Activated gamma-delta T cell (primary cell): ENCODE measurements at regions not wholly inside any gene's neighbourhood (a gene's known extent, or its start where the extent isn't known, plus 50 kb on each side); places are given as distances from the start of the nearest gene placed in this dataset.
A peak's percentile ranks its signal among the peaks of the same experiment; 100 is the strongest.
"Not testable (repeated sequence)": the region's sequence is repeated elsewhere in the genome, so short reads cannot be mapped to it uniquely, and the experiment has no call there.

Experiments used
- DNase-seq: peaks from one replicate; lab custom pipeline; 2025; lab: John Stamatoyannopoulos, UW

DNA sequence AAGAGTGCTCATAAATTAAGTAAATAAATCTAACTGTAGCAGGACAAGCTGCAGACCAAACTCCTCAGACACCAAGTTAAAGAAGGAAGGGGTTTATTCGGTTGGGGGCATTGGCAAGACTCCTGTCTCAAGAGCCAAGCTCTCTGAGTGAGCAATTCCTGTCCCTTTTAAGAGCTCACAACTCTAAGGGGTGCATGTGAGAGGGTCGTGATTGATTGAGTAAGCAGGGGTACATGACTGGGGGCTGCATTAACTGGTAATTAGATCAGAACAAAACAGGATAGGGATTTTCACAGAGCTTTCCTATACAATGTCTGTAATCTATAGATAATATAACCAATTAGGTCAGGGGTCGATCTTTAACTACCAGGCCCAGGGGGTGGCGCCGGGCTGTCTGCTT is 318.1 kb upstream of the TECRL start:
- DNase-seq = not testable (repeated sequence)

- no peak for DNase-seq
Measured at GRCh38 chr4:64724689-64725088, 315.4 kb upstream of the TECRL start.

- no peak for DNase-seq
Measured at GRCh38 chr4:64721106-64721505, 311.9 kb upstream of the TECRL start.

- DNase-seq = no peak
Measured at GRCh38 chr4:64718091-64718490, 308.8 kb upstream of the TECRL start.

DNA sequence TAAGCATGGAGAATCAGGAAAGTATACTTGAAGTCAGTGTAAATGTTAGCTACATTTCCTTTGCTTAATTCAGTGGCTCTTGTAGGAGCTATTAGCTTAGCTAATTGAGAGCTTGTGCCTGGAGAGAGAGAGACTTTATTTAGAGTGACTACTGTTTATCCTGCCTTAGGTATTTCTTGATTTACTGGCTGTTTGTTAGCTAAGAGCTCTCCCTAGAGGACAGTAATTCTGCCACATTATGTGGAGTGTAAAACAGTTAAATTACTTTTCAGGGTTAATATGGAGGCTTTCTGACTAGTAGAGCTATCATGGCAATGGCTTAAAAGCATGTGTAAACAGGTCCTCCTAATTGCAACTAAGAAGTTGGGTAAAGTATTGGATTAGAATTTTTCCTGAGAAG is 306.5 kb upstream of the TECRL start:
- no peak for DNase-seq

GRCh38 chr4:64713256-64713840 is 304.1 kb upstream of the TECRL start:
- DNase-seq = no peak

DNA sequence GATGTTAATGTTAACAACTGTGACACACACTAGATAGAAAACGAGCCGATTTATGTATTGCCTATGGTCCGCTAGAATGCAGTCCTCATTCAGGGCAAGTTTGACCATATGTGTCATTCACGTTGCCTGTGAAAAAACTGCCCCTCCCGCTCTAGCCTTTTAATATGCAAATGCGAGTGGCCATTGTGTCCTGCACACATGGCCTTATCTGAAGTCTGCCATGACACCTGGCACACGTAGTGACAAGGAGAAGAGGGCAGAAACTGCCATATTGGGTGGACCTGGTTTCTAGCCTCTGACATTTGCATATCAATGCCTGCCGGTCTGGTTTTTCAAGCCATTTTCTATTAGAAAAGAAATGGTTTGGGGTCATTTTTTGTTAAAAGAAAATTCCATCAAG is 303.3 kb upstream of the TECRL start:
- no peak for DNase-seq

DNA sequence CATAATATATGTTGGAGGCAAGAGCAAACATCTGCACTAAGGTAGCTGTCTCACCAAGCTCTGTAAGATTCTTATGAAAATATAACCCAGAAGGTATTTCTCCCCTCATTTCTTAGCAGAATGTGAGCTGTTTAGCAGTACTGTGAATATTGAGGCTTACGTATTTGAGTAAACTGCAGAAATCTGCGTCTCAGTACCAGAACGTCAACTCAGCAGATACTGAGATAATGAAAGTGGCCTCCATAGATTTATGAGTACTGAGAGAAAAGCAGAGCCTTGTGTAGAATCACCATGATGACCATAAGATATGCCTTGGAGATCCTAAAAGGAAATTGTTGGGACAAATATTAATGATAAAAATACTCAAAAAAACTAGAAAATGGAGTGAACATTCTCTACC is 296.7 kb upstream of the TECRL start:
- no peak for DNase-seq

- no peak for DNase-seq
Measured at GRCh38 chr4:64698171-64698570, 288.9 kb upstream of the TECRL start.

DNA sequence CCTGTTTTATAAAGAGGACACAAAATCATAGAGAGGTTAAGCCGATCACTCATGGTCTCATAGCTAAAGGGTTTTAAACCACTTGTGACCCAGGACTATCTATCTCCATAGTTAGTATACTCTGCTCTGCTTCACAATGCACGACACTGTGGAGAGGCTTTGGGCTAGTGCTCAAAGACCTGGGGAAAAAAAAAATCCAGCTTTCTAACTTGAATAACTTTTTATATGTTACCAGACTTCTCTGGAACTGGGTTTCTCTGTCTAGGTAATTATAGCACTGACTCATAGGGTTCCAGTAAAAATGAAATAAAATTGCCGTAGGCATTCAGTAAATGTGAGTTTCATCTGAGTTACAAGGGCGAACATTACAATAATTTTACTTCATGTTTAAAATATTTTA is 273.7 kb upstream of the TECRL start:
- no peak for DNase-seq

- no peak for DNase-seq
Measured at GRCh38 chr4:64682481-64682880, 273.2 kb upstream of the TECRL start.

DNA sequence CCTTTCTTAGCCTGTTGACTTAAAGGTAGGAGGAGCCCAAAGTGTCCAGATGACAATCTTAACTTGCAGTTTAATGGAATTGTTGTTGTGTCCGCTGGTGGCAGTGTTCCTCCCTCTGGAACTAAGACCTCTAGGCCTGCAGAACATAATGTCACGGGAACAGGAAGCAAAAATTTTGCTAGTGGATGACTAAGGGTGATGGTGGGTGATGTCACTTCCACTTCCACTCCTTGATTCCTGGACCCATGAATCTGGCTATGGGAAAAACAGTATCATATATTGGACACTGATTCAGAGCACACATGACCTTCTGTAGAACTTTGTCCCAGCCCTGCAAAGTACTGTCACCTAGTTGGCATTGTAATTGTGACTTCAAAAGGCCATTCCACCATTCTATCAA is 263.9 kb upstream of the TECRL start:
- DNase-seq = not testable (repeated sequence)

GRCh38 chr4:64670647-64671046 is 261.4 kb upstream of the TECRL start:
- DNase-seq = no peak

DNA sequence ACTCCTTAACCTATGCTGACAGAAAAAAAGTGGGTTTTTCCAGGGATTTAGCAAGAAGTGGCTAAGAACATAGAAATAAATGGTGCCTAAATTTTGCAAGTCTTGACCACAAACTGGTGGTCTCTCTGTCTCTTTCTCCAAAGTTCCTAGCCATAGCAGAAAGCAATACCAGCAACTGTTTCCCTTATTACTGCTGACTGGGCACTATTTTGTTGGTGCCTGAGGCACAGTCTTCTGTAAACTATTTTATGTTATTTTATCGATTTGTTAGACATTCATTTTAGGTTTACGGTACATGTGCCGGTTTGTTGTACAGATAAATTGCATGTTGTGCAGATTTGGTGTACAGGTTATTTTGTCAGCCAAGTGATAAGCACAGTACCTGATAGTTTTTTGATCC is 234.6 kb upstream of the TECRL start:
- DNase-seq = no peak

- DNase-seq = no peak
Measured at GRCh38 chr4:64642936-64643335, 233.7 kb upstream of the TECRL start.

DNA sequence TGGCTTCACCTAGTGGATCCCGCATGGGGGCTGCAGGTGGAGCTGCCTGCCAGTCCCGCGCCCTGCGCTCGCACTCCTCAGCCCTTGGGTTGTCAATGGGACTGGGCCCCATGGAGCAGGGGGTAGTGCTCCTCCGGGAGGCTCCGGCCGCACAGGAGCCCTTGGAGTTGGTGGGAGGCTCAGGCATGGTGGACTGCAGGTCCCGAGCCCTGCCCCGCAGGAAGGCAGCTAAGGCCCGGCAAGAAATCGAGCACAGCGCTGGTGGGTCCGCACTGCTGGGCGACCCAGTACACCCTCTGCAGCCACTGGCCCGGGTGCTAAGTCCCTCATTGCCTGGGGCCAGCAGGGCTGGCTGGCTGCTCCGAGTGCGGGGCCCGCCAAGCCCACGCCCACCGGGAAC is 231.2 kb upstream of the TECRL start:
- peak; percentile 9 for DNase-seq

DNA sequence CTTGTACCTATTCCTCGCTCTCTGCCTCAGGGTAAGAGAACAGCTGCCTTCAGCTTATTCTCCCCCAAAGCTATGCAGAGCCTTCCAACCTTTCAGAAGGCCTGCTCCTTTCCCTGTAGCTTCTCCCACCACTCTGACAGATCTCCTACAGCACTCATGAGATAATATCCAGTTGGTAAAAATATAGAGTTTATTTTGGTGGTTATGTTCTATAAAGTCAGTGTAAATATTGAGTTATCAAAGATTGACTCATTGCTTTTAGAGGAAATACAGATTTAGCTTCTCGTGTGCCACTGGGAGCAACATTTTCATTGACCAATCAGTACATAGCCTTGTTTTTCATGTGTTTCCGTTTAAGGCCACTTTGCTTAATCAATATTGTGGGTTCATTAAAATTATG is 216.2 kb upstream of the TECRL start:
- no peak for DNase-seq

DNA sequence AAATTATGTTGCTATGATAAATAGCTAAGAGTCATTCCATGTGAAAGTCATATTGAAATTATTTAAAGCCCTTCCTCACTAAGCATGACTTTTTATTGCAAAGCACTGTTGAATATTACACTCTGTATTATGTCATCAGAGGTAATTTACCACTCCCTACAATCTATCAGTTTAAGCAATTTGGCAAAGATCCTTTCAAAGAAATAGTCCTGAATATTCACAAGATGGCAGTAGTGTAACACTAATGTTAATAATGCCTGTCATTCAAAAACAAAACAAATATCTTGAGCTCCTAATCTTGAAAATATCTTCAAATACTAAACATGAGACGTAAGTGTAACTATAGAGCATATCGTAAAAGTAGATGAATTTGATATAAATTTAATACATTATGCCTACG is 208.6 kb upstream of the TECRL start:
- DNase-seq = no peak

- DNase-seq = no peak
Measured at GRCh38 chr4:64614276-64614675, 205.0 kb upstream of the TECRL start.

- no peak for DNase-seq
Measured at GRCh38 chr4:64613046-64613445, 203.8 kb upstream of the TECRL start.

DNA sequence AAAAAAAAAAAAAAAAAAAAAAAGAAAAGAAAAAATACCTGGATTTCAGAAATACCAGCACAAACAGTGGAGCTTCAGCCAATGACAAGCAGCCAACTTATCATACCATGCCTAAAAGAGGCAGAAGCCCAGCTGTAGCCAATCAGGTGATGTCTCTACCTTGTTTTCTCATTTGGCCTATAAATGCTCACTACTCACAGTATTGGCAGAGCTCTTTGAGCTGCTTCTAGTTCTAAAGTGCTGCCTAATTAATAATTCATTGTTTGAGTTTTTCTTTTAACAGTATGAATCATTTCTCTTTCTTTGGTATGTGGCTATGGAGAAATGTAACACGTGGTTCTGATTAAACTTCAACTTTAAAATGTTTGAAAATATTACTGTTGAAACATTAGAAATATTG is 188.8 kb upstream of the TECRL start:
- no peak for DNase-seq

DNA sequence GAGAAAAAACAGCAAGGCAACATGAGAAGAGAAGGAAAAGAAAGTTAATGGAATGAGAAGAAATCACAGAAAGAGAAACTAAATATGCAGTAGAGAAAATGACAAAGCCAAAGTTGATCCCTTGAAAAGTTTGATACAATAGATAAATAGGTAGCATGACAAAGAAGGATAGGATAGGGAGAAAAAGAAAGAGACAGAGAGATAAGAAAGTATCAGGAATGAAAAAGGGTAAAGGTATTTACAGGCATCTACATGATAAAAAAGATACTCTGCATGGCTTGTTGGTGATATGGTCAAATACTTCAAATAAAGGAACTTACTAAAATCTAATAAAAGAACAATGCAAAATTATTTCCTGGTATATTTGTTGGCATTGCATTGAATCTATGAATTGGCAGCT is 185.5 kb upstream of the TECRL start:
- DNase-seq = no peak

DNA sequence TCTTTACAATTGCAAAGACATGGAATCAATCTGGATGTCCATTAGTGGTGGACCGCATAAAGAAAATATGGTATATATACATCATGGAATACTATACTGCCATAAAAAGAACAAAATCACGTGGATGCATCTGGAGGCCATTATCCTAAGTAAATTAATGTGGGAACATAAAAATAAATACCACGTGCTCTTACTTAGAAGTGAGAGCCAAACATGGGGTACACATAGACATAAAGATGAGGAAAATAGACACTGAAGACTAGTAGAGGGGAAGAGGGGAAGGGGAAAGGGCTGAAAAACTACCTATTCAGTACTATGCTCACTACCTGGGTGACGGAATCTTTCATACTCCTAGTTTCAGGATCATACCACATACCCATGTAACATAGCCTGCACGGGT is 179.3 kb upstream of the TECRL start:
- DNase-seq = no peak

DNA sequence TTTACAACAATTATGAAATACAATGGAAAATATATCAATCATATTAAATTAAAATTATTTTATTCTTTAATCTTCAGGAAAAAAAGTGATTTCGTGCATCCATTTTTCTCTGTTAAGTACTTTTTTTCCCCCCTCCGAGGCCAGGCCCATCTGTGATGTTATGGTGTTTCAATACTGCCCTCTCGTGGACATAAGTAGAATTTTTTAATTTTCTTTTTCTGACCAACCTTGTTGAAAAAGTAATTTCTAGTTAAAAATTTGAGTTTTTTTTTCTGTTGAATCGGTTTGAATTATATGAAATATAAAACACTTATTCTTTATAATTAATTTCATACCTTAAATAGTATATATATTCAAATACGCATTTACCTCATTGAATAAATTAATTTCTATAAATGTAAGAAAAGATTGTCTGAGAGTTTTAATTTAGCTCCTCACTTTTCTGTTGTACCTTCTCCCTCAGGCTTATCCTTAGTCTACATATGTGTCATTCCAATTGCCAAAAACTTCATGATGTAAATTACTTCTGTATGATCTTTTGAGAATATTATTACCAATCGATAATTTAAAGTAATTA is 175.8 kb upstream of the TECRL start:
- DNase-seq = no peak
